Fibroblast of pulmonary artery (primary cell): ENCODE measurements at regions not wholly inside any gene's neighbourhood (a gene's known extent, or its start where the extent isn't known, plus 50 kb on each side); places are given as distances from the start of the nearest gene placed in this dataset.
A peak's percentile ranks its signal among the peaks of the same experiment; 100 is the strongest.

Experiments used
- DNase-seq: peaks from one replicate; pipeline ENCODE4 v3.0.0-alpha.2; 2010; ENCODE audit warnings: low read depth
- H3K4me3 ChIP-seq: replicated peaks from 2 replicates; pipeline ENCODE4 v1.5.1; 2011; ENCODE audit warnings: low read depth, mild to moderate bottlenecking, control low read depth, low read length, moderate library complexity
- TF ChIP-seq, protein P1 (sequence below): IDR thresholded peaks from 2 replicates; pipeline ENCODE4 v1.5.1; 2011; ENCODE audit warnings: mild to moderate bottlenecking, control low read depth, low read length, inconsistent platforms; ENCODE audit errors: missing control alignments

DNA sequence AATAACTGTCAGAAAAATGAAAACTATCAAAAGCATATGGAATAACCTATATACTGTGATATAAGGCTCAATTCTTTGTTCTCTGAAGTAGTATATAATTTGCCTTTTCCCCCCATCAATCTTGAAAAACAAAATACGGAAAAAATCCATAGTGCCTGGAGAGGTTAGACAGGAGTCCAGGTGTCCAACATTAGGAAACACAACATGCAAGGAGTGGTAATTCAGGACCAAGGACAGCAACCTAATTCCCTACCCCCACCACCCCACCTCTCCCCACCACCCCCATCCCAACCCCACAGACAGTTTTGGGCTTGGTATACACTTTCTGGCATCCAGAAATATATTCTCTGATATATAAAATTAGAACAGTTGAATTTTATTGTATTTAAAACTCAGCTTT lies 55.1 kb upstream of the SLC25A26 start:
- TF ChIP-seq, protein P1, sequence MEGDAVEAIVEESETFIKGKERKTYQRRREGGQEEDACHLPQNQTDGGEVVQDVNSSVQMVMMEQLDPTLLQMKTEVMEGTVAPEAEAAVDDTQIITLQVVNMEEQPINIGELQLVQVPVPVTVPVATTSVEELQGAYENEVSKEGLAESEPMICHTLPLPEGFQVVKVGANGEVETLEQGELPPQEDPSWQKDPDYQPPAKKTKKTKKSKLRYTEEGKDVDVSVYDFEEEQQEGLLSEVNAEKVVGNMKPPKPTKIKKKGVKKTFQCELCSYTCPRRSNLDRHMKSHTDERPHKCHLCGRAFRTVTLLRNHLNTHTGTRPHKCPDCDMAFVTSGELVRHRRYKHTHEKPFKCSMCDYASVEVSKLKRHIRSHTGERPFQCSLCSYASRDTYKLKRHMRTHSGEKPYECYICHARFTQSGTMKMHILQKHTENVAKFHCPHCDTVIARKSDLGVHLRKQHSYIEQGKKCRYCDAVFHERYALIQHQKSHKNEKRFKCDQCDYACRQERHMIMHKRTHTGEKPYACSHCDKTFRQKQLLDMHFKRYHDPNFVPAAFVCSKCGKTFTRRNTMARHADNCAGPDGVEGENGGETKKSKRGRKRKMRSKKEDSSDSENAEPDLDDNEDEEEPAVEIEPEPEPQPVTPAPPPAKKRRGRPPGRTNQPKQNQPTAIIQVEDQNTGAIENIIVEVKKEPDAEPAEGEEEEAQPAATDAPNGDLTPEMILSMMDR: no peak
- no peak overlapping the region for H3K4me3 ChIP-seq
- DNase-seq: no peak

DNA sequence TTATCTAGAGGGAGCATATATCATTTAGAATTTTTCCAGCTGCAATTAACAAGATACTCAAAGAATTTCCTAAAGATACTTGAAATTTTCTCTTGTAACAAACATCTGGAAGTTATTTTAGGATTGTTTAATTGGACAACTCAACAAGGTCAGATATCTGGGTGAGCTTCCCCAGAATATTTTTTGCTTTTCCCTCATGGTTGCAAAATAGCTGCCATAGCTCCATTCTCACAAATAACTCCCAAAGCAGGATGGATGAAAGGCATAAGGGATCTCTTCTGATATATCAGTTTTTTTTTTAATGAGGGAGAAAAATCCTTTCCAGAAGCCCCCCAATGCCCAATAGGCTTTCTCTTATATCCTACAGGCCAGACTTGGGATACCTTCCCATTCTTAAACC lies 56.6 kb upstream of the SLC25A26 start:
- TF ChIP-seq, protein P1: no peak
- H3K4me3 ChIP-seq: no peak overlapping the region
- no peak for DNase-seq

GRCh38 chr3:66163222-66163621 lies 57.6 kb upstream of the SLC25A26 start:
- H3K4me3 ChIP-seq: no peak overlapping the region
- DNase-seq: no peak
- TF ChIP-seq, protein P1: no peak

DNA sequence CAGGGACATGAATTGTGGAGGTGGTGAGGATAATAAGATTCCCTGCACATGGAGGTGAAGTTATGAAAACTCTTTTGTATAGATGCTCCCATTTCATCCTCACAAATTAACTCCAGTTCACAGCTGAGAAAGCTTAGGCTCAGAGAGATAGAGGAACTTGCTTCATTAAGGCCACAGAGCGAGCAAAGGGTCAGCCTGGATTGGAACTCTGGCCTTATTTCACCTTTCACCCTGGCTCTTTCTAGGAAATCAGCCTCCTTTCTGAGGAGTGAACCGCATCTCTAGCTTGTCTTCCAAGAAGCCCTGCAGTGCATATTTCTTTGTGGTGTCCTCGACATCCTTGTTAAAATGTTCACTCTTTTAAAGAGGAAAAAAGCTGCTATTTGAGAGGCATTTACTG lies 58.0 kb upstream of the SLC25A26 start:
- TF ChIP-seq, protein P1: no peak
- no peak overlapping the region for H3K4me3 ChIP-seq
- no peak for DNase-seq

DNA sequence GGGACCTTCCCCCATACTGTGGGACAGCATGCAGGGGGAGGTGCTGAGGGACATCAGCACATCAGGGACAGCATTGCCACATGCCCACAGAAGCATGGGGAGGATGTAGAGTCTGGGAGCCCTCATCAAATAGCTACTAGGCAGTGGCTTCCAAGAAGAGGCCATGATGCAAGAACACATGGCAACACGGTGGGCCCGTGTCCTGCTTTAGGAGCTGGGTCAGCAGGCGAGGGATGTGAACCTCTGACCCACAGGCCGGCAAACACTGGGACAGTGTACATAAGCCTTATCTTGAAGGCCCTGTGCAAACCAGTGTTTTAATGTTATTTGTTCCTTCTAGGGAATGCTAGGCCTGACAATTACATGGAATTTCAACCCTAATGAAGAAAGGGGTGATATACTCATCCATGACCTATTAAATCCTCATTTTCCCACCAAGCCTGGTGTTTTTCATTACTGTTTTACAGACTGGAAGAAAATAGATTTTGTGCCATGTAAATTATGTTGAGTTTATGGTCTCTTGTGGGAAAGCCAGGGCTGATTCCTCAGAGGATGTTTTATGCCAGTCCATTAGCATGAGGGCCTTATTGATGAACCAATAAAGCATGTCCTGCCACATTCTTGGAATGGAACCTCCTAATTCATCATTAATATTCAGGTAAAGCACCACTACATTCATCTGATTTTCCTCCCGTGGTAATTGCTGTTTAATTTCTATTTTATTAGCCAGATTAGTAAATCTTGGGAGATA lies 61.7 kb upstream of the SLC25A26 start:
- H3K4me3 ChIP-seq: no peak overlapping the region
- DNase-seq: no peak
- TF ChIP-seq, protein P1: no peak

DNA sequence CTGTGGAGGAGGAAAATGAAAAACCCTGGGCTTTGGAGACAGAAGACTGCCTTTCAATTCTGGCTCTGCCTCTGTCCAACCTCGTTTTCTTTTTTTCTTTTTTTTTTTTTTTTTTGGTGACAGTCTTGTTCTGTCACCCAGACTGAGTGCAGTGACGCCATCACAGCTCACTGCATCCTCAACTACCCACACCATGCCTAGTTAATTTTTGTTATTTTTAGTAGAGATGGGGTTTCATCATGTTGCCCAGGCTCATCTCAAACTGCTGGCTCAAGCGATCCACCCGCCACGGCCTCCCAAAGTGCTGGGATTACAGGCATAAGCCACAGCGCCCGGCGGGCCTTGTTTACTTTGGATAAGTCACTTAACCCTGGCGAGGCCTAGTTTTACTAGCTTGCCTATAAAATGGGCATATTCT lies 66.3 kb upstream of the SLC25A26 start:
- H3K4me3 ChIP-seq: peak overlapping the region; percentile 42
- no peak for DNase-seq
- TF ChIP-seq, protein P1: no peak
